Fibroblast of lung (primary cell): ENCODE measurements at regions not wholly inside any gene's neighbourhood (a gene's known extent, or its start where the extent isn't known, plus 50 kb on each side); places are given as distances from the start of the nearest gene placed in this dataset.

Source experiments
- DNase-seq, 2 donors: peaks; one replicate each; pipeline versions ENCODE4 v3.0.0 to v3.0.0-alpha.2; 2010; ENCODE audit warnings: low read depth in 2 of 2
- H2AFZ ChIP-seq: 2 replicates; pipeline ENCODE4 v1.5.1; 2012; ENCODE audit warnings: low read length, control low read depth, inconsistent platforms
- H3K27ac ChIP-seq: 2 replicates; pipeline ENCODE4 v1.5.1; 2011; ENCODE audit warnings: low read length, control low read depth; ENCODE audit not compliant: insufficient read depth
- H3K27me3 ChIP-seq: 2 replicates; pipeline ENCODE4 v1.5.1; 2011; ENCODE audit warnings: mild to moderate bottlenecking, low read length; ENCODE audit not compliant: control insufficient read depth, insufficient read depth
- H3K36me3 ChIP-seq: 2 replicates; pipeline ENCODE4 v1.5.1; 2011; ENCODE audit warnings: low read length; ENCODE audit not compliant: control insufficient read depth, insufficient read depth
- H3K4me1 ChIP-seq: 2 replicates; pipeline ENCODE4 v1.5.1; 2011; ENCODE audit warnings: low read length; ENCODE audit not compliant: control insufficient read depth, insufficient read depth; ENCODE audit errors: extremely low read depth
- H3K4me2 ChIP-seq: 2 replicates; pipeline ENCODE4 v1.5.1; 2011; ENCODE audit warnings: low read length, control low read depth; ENCODE audit not compliant: insufficient read depth; ENCODE audit errors: extremely low read depth
- H3K4me3 ChIP-seq, 4 experiments: fragments of 200-600 bp in 1 of 4; sonication (generic) in 1 of 4; replicated peaks in 1 of 4; 2 replicates each; pipeline ENCODE4 v1.5.1; 2011 to 2016; ENCODE audit warnings: low read length in 4 of 4, low read depth in 3 of 4, mild to moderate bottlenecking in 3 of 4, control low read depth in 2 of 4, inconsistent platforms in 1 of 4, mixed read lengths in 1 of 4; ENCODE audit not compliant: insufficient read depth in 1 of 4; ENCODE audit errors: control extremely low read depth in 1 of 4
- H3K79me2 ChIP-seq: 2 replicates; pipeline ENCODE4 v1.5.1; 2012; ENCODE audit warnings: mild to moderate bottlenecking, low read length, inconsistent platforms; ENCODE audit not compliant: control insufficient read depth, insufficient read depth
- H3K9ac ChIP-seq: 2 replicates; pipeline ENCODE4 v1.5.1; 2011; ENCODE audit warnings: mild to moderate bottlenecking, low read length, control low read depth; ENCODE audit not compliant: insufficient read depth
- H3K9me3 ChIP-seq: 2 replicates; pipeline ENCODE4 v1.5.1; 2012; ENCODE audit warnings: low read depth, low read length; ENCODE audit not compliant: control insufficient read depth, insufficient read depth
- H4K20me1 ChIP-seq: 2 replicates; pipeline ENCODE4 v1.5.1; 2011; ENCODE audit warnings: low read length; ENCODE audit not compliant: control insufficient read depth, insufficient read depth; ENCODE audit errors: extremely low read depth
- EZH2 ChIP-seq: IDR thresholded peaks from 2 replicates; pipeline ENCODE4 v1.5.1; 2012; ENCODE audit warnings: low read length, control low read depth, mild to moderate bottlenecking; ENCODE audit errors: missing control alignments
- TF ChIP-seq, protein P1 (sequence below), 2 donors: IDR thresholded peaks in 1 of 2; conservative IDR thresholded peaks in 1 of 2; 1 replicate in 1 of 2; 2 replicates in 1 of 2; pipeline ENCODE4 v1.5.1; 2011 to 2012; ENCODE audit warnings: low read length in 2 of 2, control low read depth in 1 of 2, inconsistent platforms in 1 of 2, low read depth in 1 of 2, mild to moderate bottlenecking in 1 of 2

DNA sequence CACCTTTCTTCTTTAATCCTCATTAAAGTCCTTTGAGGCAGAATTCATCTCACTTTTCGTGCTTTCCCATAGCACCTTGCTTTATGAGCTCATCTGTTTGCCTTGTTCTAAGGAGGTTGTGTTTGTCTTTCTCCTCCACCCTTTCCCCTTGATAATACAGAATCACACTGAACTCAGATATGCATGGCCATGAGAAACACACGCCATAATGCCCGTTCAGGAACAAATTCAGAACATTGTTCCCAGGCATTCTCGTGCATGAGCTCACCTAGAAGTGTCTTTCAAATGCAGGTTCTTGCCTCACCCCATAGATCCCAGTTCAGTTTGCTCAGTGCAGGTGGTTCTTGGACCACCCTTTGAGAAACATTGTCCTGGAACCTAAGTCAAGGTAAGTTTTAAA is 71.1 kb downstream of the TMEM114 start:
- no peak for DNase-seq
- Histone ChIP-seq H4K20me1 (no peaks in the 10 kb centered on the region), H3K79me2 (no peaks in the 10 kb centered on the region)

DNA sequence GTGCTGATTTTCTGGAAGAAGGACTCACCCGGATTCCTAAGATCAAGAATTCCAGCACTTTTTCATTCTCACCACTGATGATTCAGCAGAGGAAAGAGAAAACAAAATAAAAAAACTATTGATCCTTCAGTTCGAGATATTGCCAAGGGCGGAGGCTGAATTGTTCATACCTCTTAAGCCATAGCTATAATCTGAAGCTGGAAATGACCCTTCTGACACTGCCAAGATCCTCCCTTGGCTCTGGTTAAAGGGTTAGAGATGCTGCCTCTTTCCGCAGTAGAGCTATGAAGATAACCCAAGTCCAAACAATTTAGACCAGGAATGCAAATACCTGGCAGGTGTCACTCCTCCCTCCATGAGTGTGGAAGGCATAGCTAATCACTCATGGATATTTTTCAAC is 73.0 kb downstream of the TMEM114 start:
- H3K4me2 ChIP-seq: no peak overlapping the region
- no peaks in the 10 kb centered on the region for H3K36me3 ChIP-seq
- H2AFZ ChIP-seq: no peak overlapping the region
- TF ChIP-seq, protein P1, sequence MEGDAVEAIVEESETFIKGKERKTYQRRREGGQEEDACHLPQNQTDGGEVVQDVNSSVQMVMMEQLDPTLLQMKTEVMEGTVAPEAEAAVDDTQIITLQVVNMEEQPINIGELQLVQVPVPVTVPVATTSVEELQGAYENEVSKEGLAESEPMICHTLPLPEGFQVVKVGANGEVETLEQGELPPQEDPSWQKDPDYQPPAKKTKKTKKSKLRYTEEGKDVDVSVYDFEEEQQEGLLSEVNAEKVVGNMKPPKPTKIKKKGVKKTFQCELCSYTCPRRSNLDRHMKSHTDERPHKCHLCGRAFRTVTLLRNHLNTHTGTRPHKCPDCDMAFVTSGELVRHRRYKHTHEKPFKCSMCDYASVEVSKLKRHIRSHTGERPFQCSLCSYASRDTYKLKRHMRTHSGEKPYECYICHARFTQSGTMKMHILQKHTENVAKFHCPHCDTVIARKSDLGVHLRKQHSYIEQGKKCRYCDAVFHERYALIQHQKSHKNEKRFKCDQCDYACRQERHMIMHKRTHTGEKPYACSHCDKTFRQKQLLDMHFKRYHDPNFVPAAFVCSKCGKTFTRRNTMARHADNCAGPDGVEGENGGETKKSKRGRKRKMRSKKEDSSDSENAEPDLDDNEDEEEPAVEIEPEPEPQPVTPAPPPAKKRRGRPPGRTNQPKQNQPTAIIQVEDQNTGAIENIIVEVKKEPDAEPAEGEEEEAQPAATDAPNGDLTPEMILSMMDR (conservative IDR thresholded peaks at IDR 0.05 in 1 of 2, IDR thresholded peaks at IDR 0.05 in 1 of 2; ENCODE audit: low read depth in 1 of 2, low read length in 2 of 2): no peak
- no peak for TF ChIP-seq EZH2
- H3K27me3 ChIP-seq: no peaks in the 10 kb centered on the region
- H3K9me3 ChIP-seq: no peaks in the 10 kb centered on the region
- no peak overlapping the region for H3K9ac ChIP-seq
- no peak for DNase-seq
- H4K20me1 ChIP-seq: no peaks in the 10 kb centered on the region
- no peaks in the 10 kb centered on the region for H3K4me1 ChIP-seq
- no peaks in the 10 kb centered on the region for H3K79me2 ChIP-seq
- H3K27ac ChIP-seq: no peak overlapping the region
- no peak overlapping the region for H3K4me3 ChIP-seq

More for the DNA sequence above, 71.1 kb downstream of the TMEM114 start:
- no peak for TF ChIP-seq EZH2
- TF ChIP-seq, protein P1 (conservative IDR thresholded peaks at IDR 0.05 in 1 of 2, IDR thresholded peaks at IDR 0.05 in 1 of 2; ENCODE audit: low read depth in 1 of 2, low read length in 2 of 2): no peak
- Histone ChIP-seq H3K36me3 (no peaks in the 10 kb centered on the region), H3K27me3 (no peaks in the 10 kb centered on the region), H3K9me3 (no peaks in the 10 kb centered on the region), H3K4me2 (no peak overlapping the region), H2AFZ (no peak overlapping the region), H3K9ac (no peak overlapping the region), H3K4me1 (no peaks in the 10 kb centered on the region), H3K27ac (no peak overlapping the region), H3K4me3 (no peak overlapping the region)

DNA sequence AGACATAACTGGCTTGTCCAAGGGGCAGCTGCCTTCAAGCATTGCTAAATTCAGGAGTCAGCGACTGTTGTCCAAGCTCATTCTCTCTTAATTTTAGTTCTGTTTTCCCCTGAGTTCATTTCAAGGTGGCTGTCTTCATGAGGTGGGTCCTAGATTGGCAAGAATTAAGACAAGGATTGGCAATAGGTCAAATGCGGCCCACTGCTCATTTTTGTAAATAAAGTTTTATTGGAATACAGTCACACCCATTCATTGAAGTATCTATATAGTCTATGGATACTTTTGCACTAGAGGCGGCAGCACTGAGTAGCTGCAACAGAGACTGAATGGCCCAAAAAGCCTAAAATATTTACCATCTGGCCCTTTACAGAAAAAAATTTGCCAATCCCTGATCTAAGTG is 73.8 kb downstream of the TMEM114 start:
- no peaks in the 10 kb centered on the region for H3K36me3 ChIP-seq
- no peak for DNase-seq
- no peaks in the 10 kb centered on the region for H3K79me2 ChIP-seq
- H3K27me3 ChIP-seq: no peaks in the 10 kb centered on the region
- H3K4me3 ChIP-seq: no peak overlapping the region
- no peaks in the 10 kb centered on the region for H3K9me3 ChIP-seq
- H3K4me2 ChIP-seq: no peak overlapping the region
- H2AFZ ChIP-seq: no peak overlapping the region
- no peaks in the 10 kb centered on the region for H4K20me1 ChIP-seq
- H3K27ac ChIP-seq: no peak overlapping the region
- H3K4me1 ChIP-seq: no peaks in the 10 kb centered on the region
- no peak for TF ChIP-seq EZH2
- TF ChIP-seq, protein P1 (conservative IDR thresholded peaks at IDR 0.05 in 1 of 2, IDR thresholded peaks at IDR 0.05 in 1 of 2; ENCODE audit: low read depth in 1 of 2, low read length in 2 of 2): no peak
- H3K9ac ChIP-seq: no peak overlapping the region
